Activated T-helper 2 cell treated with anti-CD3 and anti-CD28 coated beads, Interferon-gamma antibody, Interleukin-2, Interleukin-4, amounts not matched to agents 10 μg/mL and 5 μg/mL and 100 μg/mL, durations not matched to agents 14 hours and 24 hours and 36 hours (primary cell): ENCODE measurements at regions not wholly inside any gene's neighbourhood (a gene's known extent, or its start where the extent isn't known, plus 50 kb on each side); places are given as distances from the start of the nearest gene placed in this dataset.
"Not testable (repeated sequence)": the region's sequence is repeated elsewhere in the genome, so short reads cannot be mapped to it uniquely, and the experiment has no call there.

ENCODE experiments used
- DNase-seq: peaks from one replicate; pipeline ENCODE4 v3.0.0; 2021; ENCODE audit warnings: low spot score
- H3K27ac Mint-ChIP-seq: one replicate; pipeline ENCODE4 v1.8.0; 2021; ENCODE audit warnings: mixed read lengths
- H3K27me3 Mint-ChIP-seq: one replicate; pipeline ENCODE4 v1.8.0; 2021; ENCODE audit warnings: low read depth, mixed read lengths
- H3K36me3 Mint-ChIP-seq: one replicate; pipeline ENCODE4 v1.8.0; 2021; ENCODE audit warnings: low read depth, mixed read lengths
- H3K4me1 Mint-ChIP-seq: one replicate; pipeline ENCODE4 v1.8.0; 2021; ENCODE audit warnings: low read depth, mixed read lengths
- H3K4me3 Mint-ChIP-seq: one replicate; pipeline ENCODE4 v1.8.0; 2021; ENCODE audit warnings: low read depth, mild to moderate bottlenecking, moderate library complexity, mixed read lengths
- H3K9me3 Mint-ChIP-seq: one replicate; pipeline ENCODE4 v1.8.0; 2021; ENCODE audit warnings: mixed read lengths
- intact Hi-C: fragments of 100-400 bp; cut with micrococcal nuclease; formaldehyde crosslinking; loops from one replicate; pipeline ENCODE4 v1.15.1; 2023

GRCh38 chr2:47282621-47283272 is 86.4 kb upstream of the EPCAM start:
- no peaks in the 10 kb centered on the region for H3K36me3 Mint-ChIP-seq
- H3K4me3 Mint-ChIP-seq = no peak overlapping the region
- H3K27ac Mint-ChIP-seq = no peak overlapping the region
- intact Hi-C loops = no loop called here
- H3K4me1 Mint-ChIP-seq = no peaks in the 10 kb centered on the region
- H3K9me3 Mint-ChIP-seq = no peaks in the 10 kb centered on the region
- DNase-seq = no peak
- H3K27me3 Mint-ChIP-seq = peaks cover 4% of the 10 kb centered on the region

DNA sequence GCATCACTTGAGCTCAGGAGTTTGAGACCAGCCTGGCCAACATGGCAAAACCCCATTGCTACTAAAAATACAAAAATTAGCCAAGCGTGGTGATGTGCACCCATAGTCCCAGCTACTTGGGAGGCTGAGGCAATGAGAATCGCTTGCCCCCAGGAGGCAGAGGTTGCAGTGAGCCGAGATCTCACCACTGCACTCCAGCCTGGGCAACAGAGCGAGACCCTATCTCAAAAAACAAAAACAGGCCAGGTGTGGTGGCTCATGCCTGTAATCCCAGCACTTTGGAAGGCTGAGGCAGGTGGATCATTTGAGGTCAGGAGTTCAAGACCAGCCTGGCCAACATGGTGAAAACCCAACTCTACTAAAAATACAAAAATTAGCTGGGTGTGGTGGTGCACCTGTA is 89.6 kb upstream of the EPCAM start:
- H3K36me3 Mint-ChIP-seq, H3K27ac Mint-ChIP-seq, H3K4me1 Mint-ChIP-seq, DNase-seq, intact Hi-C loops, H3K4me3 Mint-ChIP-seq, H3K9me3 Mint-ChIP-seq, H3K27me3 Mint-ChIP-seq: not testable (repeated sequence)

GRCh38 chr2:47277987-47278386 is 91.1 kb upstream of the EPCAM start:
- Mint-ChIP-seq H3K4me1 (no peaks in the 10 kb centered on the region), H3K27me3 (peaks cover 3% of the 10 kb centered on the region), H3K9me3 (no peaks in the 10 kb centered on the region), H3K4me3 (no peak overlapping the region), H3K27ac (no peak overlapping the region), H3K36me3 (no peaks in the 10 kb centered on the region)
- intact Hi-C loops = no loop called here
- no peak for DNase-seq

- no peak overlapping the region for H3K4me3 Mint-ChIP-seq
- H3K4me1 Mint-ChIP-seq = peaks cover 3% of the 10 kb centered on the region
- DNase-seq = no peak
Observed at GRCh38 chr2:47277187-47277586, 91.9 kb upstream of the EPCAM start.

DNA sequence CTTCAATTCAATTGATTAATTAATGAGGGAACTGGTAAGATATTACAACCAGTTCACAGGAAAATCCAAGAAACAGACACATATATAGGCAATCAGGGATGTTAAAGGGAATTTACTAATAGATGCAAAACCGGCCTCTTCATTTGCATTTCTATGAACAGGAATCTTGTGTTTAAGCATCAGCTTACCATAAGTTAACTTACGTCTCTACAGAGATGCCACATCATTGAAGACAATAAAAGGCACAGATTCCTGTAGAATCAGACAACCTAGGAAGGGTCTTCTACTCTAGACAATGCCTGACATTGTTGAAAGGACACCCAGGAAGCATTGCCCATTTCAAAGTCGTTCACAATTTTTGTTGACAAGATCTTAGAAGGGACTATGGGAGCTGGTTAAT is 93.0 kb upstream of the EPCAM start:
- Mint-ChIP-seq H3K36me3 (no peaks in the 10 kb centered on the region), H3K4me3 (no peak overlapping the region), H3K9me3 (no peaks in the 10 kb centered on the region), H3K27me3 (peaks cover 2% of the 10 kb centered on the region), H3K4me1 (peaks cover 4% of the 10 kb centered on the region), H3K27ac (no peak overlapping the region)
- DNase-seq = no peak
- intact Hi-C loops = no loop called here

More at GRCh38 chr2:47277187-47277586, 91.9 kb upstream of the EPCAM start:
- Mint-ChIP-seq H3K9me3 (no peaks in the 10 kb centered on the region), H3K36me3 (no peaks in the 10 kb centered on the region), H3K27me3 (peaks cover 2% of the 10 kb centered on the region), H3K27ac (no peak overlapping the region)
- intact Hi-C loops = no loop called here

DNA sequence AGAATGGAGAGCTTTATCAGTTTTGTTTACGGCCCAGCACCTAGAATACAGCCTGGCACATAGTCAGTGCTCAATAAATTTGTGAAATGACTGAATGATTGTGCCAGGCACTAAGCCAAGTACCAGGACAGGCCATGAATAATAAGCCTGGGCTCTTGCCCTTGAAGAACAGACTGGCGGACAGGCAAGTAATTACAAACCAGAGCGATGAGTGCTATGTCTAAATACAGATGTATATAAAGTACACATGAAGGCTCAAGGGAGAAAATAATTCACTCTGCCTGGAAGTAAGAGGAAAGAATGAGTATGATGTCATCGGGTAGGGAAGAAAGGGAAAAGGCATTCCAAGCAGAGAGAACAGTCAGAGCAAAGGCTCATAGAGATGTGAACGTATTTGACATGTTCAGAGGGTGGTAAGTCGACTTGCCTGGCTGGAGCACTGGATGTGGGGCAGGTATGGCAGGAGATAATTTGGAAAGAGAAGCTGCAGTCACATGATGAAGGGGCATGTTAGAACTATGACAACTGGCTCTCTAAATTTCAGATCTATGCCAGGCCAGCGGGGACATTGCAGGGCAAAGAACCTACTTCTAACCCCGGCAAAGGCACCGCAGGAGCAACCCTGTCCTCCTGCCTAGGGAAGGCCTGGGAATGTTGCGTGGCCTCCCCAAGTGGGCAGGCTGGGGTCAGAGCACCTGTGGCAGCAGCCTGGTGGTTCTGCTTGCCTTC is 94.9 kb upstream of the EPCAM start:
- peaks cover 4% of the 10 kb centered on the region for H3K4me1 Mint-ChIP-seq
- DNase-seq = no peak
- intact Hi-C loops = no loop called here
- H3K36me3 Mint-ChIP-seq = no peaks in the 10 kb centered on the region
- no peaks in the 10 kb centered on the region for H3K9me3 Mint-ChIP-seq
- H3K27ac Mint-ChIP-seq = no peak overlapping the region
- H3K4me3 Mint-ChIP-seq = no peak overlapping the region
- peaks cover 2% of the 10 kb centered on the region for H3K27me3 Mint-ChIP-seq

GRCh38 chr2:47272905-47273758 is 96.0 kb upstream of the EPCAM start:
- no peaks in the 10 kb centered on the region for H3K36me3 Mint-ChIP-seq
- no peak overlapping the region for H3K4me3 Mint-ChIP-seq
- no peak for DNase-seq
- peaks cover 2% of the 10 kb centered on the region for H3K27me3 Mint-ChIP-seq
- no peak overlapping the region for H3K27ac Mint-ChIP-seq
- peaks cover 4% of the 10 kb centered on the region for H3K4me1 Mint-ChIP-seq
- intact Hi-C loops = no loop called here
- H3K9me3 Mint-ChIP-seq = no peaks in the 10 kb centered on the region

DNA sequence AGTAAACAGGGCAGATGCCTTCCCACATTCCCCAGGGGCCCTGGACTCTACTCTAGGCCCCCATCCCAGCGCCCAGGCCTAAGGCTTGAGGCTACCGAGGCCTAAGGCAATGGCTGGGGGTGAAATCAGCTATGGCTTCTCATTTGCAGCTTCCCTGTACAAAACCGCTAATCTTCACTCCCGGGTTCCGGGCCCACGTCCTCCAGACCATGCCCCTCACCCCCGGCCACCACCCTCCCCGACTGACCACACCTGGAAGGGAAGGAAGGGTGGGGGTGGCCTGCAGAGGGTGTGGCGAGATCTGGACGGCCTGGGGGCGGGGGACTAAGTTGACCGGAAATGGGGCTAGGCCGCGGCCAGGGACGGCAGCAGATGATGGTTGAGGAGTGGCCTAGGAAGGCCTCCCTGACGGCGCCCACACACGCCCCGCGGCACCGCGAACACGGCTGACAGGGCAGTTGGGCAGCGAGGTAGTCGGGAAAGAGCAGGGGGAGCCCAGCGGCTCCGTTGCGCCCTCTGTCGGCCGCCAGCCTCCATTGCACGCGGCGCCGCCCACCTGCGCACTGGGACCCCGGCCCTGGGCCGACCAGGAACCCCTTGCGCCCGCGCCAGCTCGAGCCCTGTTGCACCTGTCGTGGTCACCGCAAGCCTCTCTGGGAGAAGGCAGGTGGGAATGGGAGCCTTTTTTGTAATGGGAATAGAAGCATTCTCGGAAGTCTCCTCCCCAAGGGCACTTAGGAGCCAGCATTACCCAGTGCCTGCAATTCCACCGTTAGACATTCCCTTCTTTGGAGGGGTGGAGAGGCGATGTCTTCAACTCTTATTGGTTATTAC is 95.9 kb upstream of the CALM2 start:
- Mint-ChIP-seq H3K27me3 (peaks cover 2% of the 10 kb centered on the region), H3K4me3 (peak overlapping the region; percentile 52), H3K4me1 (peaks cover 4% of the 10 kb centered on the region), H3K36me3 (no peaks in the 10 kb centered on the region), H3K9me3 (no peaks in the 10 kb centered on the region), H3K27ac (no peak overlapping the region)
- DNase-seq = peak; percentile 46
- intact Hi-C loops = no loop called here

DNA sequence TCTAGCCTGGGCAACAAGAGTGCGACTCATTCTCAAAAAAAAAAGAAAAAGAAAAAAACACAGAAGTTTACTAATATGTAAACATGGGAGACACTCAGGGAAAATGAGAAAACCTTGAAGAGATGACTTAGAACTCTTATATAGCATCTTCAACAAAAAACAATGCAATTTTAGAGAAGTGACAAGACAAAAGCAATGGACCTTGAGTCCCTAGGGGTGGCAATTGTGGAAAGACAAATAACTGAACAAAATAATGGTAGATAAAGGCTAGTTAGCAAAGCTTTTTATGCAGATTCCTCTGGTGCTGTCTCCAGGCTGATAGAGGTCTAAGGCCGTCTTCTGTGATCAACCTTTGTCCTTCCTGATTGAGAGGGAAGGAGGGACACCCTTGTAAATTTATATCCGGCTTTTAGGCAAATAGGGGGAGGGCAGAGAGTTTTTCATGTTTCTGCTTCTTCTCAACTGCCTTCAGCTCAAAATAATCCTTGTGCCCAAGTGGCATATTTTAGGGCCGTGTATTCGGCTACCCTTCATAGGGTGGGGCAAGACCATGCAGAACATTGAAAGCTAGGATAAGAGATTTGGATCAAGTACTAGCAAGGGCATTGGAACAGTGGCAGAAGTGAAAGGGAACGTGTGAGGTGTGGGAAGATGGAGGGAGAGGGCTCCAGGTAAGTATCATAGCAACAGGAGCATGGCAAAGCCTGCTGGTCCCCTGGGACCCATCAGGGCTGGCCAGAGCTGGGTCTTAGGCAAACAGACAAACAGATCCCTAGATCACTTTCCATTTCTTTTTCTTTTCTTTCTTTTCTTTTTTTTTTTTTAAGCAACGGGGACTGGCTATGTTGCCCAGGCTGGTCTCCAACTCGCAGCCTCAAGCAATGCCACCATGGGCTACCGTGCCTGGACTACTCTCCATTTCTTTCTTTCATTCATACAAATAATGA is 95.0 kb upstream of the CALM2 start:
- no peak for DNase-seq
- intact Hi-C loops = no loop called here
- peaks cover 2% of the 10 kb centered on the region for H3K27me3 Mint-ChIP-seq
- no peak overlapping the region for H3K4me3 Mint-ChIP-seq
- peaks cover 4% of the 10 kb centered on the region for H3K4me1 Mint-ChIP-seq
- H3K36me3 Mint-ChIP-seq = no peaks in the 10 kb centered on the region
- H3K27ac Mint-ChIP-seq = no peak overlapping the region
- no peaks in the 10 kb centered on the region for H3K9me3 Mint-ChIP-seq

DNA sequence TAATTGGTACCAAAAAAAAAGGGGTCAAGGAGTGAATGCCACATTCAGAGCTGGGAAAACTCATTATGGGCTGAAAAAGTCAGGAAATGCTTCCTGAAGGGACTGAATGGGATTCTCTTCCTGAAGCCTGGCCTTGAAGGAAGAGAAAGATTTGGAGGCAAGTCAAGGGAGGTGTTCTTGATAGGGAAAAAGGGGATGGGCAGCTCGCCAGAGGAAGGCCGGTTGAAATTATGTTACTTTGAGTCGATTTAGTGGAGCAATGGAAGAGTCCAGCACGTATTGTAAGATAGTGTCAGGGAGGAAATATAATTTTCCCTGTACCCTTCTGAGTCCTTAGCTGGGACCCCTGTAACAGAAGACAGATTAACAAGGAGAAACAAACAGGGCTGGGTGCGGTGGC is 94.1 kb upstream of the CALM2 start:
- Mint-ChIP-seq H3K4me3 (no peak overlapping the region), H3K27ac (peak overlapping the region; percentile 18), H3K36me3 (no peaks in the 10 kb centered on the region), H3K27me3 (peaks cover 5% of the 10 kb centered on the region), H3K4me1 (peaks cover 4% of the 10 kb centered on the region), H3K9me3 (no peaks in the 10 kb centered on the region)
- no peak for DNase-seq
- intact Hi-C loops = no loop called here

GRCh38 chr2:47269316-47270232 is 93.3 kb upstream of the CALM2 start:
- no peak for DNase-seq
- Mint-ChIP-seq H3K9me3 (no peaks in the 10 kb centered on the region), H3K27ac (no peak overlapping the region), H3K4me3 (no peak overlapping the region), H3K36me3 (no peaks in the 10 kb centered on the region), H3K27me3 (peaks cover 3% of the 10 kb centered on the region), H3K4me1 (peaks cover 4% of the 10 kb centered on the region)
- intact Hi-C loops = no loop called here
